GM12864 (cell line): ENCODE measurements at regions not wholly inside any gene's neighbourhood (a gene's known extent, or its start where the extent isn't known, plus 50 kb on each side); places are given as distances from the start of the nearest gene placed in this dataset.

ENCODE experiments used
- DNase-seq: peaks from one replicate; pipeline ENCODE4 v3.0.0-alpha.2; 2011; ENCODE audit warnings: low read depth
- H3K4me3 ChIP-seq: 2 replicates; pipeline ENCODE4 v1.5.1; 2011; ENCODE audit warnings: mild to moderate bottlenecking, low read depth, low read length, control low read depth
- TF ChIP-seq, protein P1 (sequence below): IDR thresholded peaks from 2 replicates; pipeline ENCODE4 v1.5.1; 2011; ENCODE audit warnings: low read depth, mild to moderate bottlenecking, moderate library complexity, low read length, control low read depth, inconsistent platforms; ENCODE audit errors: missing control alignments

- TF ChIP-seq, protein P1, sequence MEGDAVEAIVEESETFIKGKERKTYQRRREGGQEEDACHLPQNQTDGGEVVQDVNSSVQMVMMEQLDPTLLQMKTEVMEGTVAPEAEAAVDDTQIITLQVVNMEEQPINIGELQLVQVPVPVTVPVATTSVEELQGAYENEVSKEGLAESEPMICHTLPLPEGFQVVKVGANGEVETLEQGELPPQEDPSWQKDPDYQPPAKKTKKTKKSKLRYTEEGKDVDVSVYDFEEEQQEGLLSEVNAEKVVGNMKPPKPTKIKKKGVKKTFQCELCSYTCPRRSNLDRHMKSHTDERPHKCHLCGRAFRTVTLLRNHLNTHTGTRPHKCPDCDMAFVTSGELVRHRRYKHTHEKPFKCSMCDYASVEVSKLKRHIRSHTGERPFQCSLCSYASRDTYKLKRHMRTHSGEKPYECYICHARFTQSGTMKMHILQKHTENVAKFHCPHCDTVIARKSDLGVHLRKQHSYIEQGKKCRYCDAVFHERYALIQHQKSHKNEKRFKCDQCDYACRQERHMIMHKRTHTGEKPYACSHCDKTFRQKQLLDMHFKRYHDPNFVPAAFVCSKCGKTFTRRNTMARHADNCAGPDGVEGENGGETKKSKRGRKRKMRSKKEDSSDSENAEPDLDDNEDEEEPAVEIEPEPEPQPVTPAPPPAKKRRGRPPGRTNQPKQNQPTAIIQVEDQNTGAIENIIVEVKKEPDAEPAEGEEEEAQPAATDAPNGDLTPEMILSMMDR = no peak
- DNase-seq = no peak
- H3K4me3 ChIP-seq = no peak overlapping the region
These were observed 61.6 kb upstream of the C9orf72 start for GRCh38 chr9:27634879-27635278.

GRCh38 chr9:27638716-27639115, 65.4 kb upstream of the C9orf72 start:
- DNase-seq = no peak
- no peak overlapping the region for H3K4me3 ChIP-seq
- TF ChIP-seq, protein P1 = no peak

DNA sequence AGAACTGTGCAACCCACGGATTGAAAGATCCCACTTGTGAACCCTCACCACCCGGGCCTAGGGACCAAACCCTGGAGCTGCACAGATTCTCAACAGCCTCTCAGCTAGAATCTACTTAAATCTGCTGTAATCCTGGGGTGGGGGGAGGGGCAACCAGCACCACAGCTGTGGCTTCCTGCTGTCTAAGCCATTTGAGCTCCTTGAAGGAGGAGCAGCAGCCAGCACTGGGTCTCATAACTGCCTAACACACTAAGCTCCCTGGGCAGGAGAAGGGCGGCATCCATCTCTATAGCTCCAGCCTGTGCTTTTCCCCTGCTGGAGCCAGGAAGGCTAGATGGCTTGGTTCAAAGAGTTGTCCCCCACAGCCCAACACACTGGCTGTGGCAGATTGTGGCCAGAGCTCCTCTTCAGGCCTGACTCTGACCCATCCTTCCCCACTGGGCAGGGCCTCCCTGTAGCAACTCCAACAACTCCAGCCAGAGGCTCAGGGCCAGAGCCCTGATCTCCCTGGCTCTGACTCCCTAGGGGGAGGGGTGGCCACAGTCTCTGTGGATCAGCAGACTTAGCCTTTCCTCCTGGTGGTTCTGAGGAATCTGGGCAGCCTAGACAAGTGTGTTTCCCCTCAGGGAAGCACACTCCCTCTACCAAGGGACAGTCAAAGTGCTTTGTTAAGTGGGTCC, 72.0 kb upstream of the C9orf72 start:
- TF ChIP-seq, protein P1 = no peak
- H3K4me3 ChIP-seq = no peak overlapping the region
- DNase-seq = no peak

DNA sequence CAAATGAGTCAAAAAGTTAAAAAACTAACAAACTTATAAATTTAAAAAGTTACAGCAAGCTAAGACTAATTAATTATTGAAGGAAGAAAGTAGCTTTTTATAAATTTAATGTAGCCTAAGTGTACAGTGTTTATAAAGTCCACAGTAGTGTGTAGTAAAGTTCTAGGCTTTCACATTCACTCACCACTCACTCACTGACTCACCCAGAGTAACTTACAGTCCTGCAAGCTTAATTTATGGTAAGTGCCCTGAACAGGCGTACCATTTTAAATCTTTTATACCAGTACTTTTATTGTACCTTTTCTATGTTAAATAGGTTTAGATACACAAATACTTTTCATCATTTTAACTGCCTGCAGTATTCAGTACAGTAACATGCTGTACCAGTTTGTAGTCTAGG, 80.0 kb upstream of the C9orf72 start:
- DNase-seq = no peak
- H3K4me3 ChIP-seq = no peak overlapping the region
- TF ChIP-seq, protein P1 = no peak

- H3K4me3 ChIP-seq = no peak overlapping the region
- TF ChIP-seq, protein P1 = no peak
- no peak for DNase-seq
These were observed 80.7 kb upstream of the C9orf72 start for GRCh38 chr9:27653957-27654356.

GRCh38 chr9:27654629-27655285, 81.5 kb upstream of the C9orf72 start:
- no peak overlapping the region for H3K4me3 ChIP-seq
- TF ChIP-seq, protein P1 = no peak
- no peak for DNase-seq

DNA sequence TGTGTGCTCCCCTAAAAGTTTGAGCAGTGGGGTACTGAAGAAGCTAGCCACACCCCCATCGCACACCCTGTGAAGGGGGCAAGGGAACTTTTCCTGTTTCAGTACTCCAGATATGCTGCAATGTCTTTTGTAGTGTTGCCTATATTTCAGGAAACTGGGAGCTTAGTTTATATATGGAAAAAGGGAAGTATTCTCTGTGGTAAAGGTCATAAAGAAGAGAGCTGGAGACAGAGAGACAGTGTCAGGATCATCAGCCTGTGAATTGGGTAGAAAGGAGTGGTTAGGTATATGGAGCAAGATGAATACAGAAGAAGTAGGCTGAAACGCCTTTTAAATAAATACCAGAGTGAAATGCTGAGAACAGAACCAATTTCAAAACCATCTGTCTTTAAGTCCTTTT, 82.2 kb upstream of the C9orf72 start:
- TF ChIP-seq, protein P1 = no peak
- DNase-seq = no peak
- H3K4me3 ChIP-seq = no peak overlapping the region
